K562 (cell line): ENCODE measurements at regions not wholly inside any gene's neighbourhood (a gene's known extent, or its start where the extent isn't known, plus 50 kb on each side); places are given as distances from the start of the nearest gene placed in this dataset.

Experiments used
- BRCA1 ChIP-seq, 2 experiments: fragments of 450-650 bp in 1 of 2; sonication (generic) in 1 of 2; formaldehyde crosslinking in 1 of 2; IDR thresholded peaks; 2 replicates each; pipeline versions ENCODE4 v1.5.0 to v1.6.1; 2017 to 2020; ENCODE audit warnings: mild to moderate bottlenecking in 1 of 2, missing genetic modification reagents in 1 of 2
- CAMTA2 ChIP-seq: fragments of 250-450 bp; sonication (Bioruptor Pico); conservative IDR thresholded peaks from 2 replicates; pipeline ENCODE4 v1.5.1; 2022
- CTCF ChIP-seq, 3 experiments: IDR thresholded peaks in 2 of 3; conservative IDR thresholded peaks in 1 of 3; 2 replicates each; pipeline ENCODE4 v1.5.1; 2011 to 2012; ENCODE audit warnings: low read length in 3 of 3, mild to moderate bottlenecking in 3 of 3, control low read depth in 2 of 3, improper control_type of control experiment in 1 of 3, inconsistent platforms in 1 of 3, low read depth in 1 of 3, mixed read lengths in 1 of 3, moderate library complexity in 1 of 3; ENCODE audit not compliant: insufficient read depth in 2 of 3
- POLR2AphosphoS5 ChIP-seq: IDR thresholded peaks from 2 replicates; pipeline ENCODE4 v1.6.1; 2011; ENCODE audit warnings: mild to moderate bottlenecking, low read depth, low read length, moderate library complexity; ENCODE audit not compliant: control insufficient read depth, insufficient read depth
- SMARCE1 ChIP-seq: fragments of 450-650 bp; IDR thresholded peaks from 2 replicates; pipeline ENCODE4 v1.7.1; 2016; ENCODE audit warnings: mild to moderate bottlenecking
- SP1 ChIP-seq: sonication (generic); formaldehyde crosslinking; IDR thresholded peaks from 2 replicates; pipeline ENCODE4 v1.8.1; 2022; ENCODE audit warnings: mild to moderate bottlenecking, missing genetic modification reagents
- TEAD1 ChIP-seq, 2 experiments: fragments of 450-650 bp in 1 of 2; sonication (generic) in 1 of 2; formaldehyde crosslinking; IDR thresholded peaks; 2 replicates each; pipeline versions ENCODE4 v1.4.0 to v1.8.0; 2020 to 2022; ENCODE audit warnings: mild to moderate bottlenecking in 2 of 2, missing genetic modification reagents in 1 of 2
- USF2 ChIP-seq: sonication (generic); formaldehyde crosslinking; IDR thresholded peaks from 2 replicates; pipeline ENCODE4 v1.5.0; 2020; ENCODE audit warnings: missing genetic modification reagents
- ZBTB43 ChIP-seq: sonication (generic); formaldehyde crosslinking; IDR thresholded peaks from 2 replicates; pipeline ENCODE4 v1.8.0; 2023; ENCODE audit warnings: mild to moderate bottlenecking, missing genetic modification reagents
- ZNF384 ChIP-seq: IDR thresholded peaks from 2 replicates; pipeline ENCODE4 v1.6.1; 2012; ENCODE audit warnings: low read depth, low read length, improper control_type of control experiment
- ZNF668 ChIP-seq: fragments of 250-450 bp; sonication (Bioruptor Pico); IDR thresholded peaks from 2 replicates; pipeline ENCODE4 v1.8.0; 2022; ENCODE audit warnings: mild to moderate bottlenecking, inconsistent platforms

- TF ChIP-seq CTCF (IDR thresholded peaks at IDR 0.05 in 2 of 3, conservative IDR thresholded peaks at IDR 0.05 in 1 of 3; ENCODE audit: insufficient read depth in 2 of 3, low read depth in 1 of 3, low read length in 3 of 3): no peak
- no peak for TF ChIP-seq USF2 (CRISPR knock-in tag)
- TF ChIP-seq BRCA1 (IDR thresholded peaks at IDR 0.05): no peak
- TF ChIP-seq BRCA1 (CRISPR knock-in tag; IDR thresholded peaks at IDR 0.05): no peak
- TF ChIP-seq ZNF384: no peak
- TF ChIP-seq POLR2AphosphoS5: no peak
- TF ChIP-seq SMARCE1: no peak
- TF ChIP-seq ZNF668: no peak
- no peak for TF ChIP-seq CAMTA2 (CRISPR knock-in tag)
- TF ChIP-seq TEAD1 (CRISPR knock-in tag; IDR thresholded peaks at IDR 0.05): no peak
- no peak for TF ChIP-seq ZBTB43 (CRISPR knock-in tag)
- no peak for TF ChIP-seq SP1 (CRISPR knock-in tag)
Observed at GRCh38 chr6:88499845-88500699, 333.9 kb upstream of the CNR1 start.
